H1 (cell line): ENCODE measurements at regions not wholly inside any gene's neighbourhood (a gene's known extent, or its start where the extent isn't known, plus 50 kb on each side); places are given as distances from the start of the nearest gene placed in this dataset.

Experiments
- CTCF ChIA-PET: fragments of 300-600 bp; sonication (Branson Sonifier 250); formaldehyde crosslinking; loops from one replicate; lab custom pipeline; 2021; ENCODE audit not compliant: partially characterized antibody; lab: Charles Lee
- POLR2A ChIA-PET: fragments of 300-600 bp; sonication (Branson Sonifier 250); formaldehyde crosslinking; loops from one replicate; lab custom pipeline; 2021; ENCODE audit warnings: inconsistent platforms; ENCODE audit not compliant: partially characterized antibody; lab: Charles Lee
- DNase-seq, 2 experiments: peaks; one replicate each; pipeline versions ENCODE4 v3.0.0 to v3.0.0-alpha.2; 2010 to 2022; ENCODE audit warnings: low spot score in 2 of 2, low read depth in 1 of 2, mixed read lengths in 1 of 2
- FAIRE-seq: peaks from 2 replicates; lab custom pipeline; 2011; peaks lifted over from hg19 to GRCh38; lab: Jason Lieb, UNC
- H2AFZ ChIP-seq: 2 replicates; pipeline ENCODE4 v1.8.1; 2012; ENCODE audit warnings: low read length, inconsistent platforms
- H2AK5ac ChIP-seq: 2 replicates; pipeline ENCODE4 v1.6.1; 2013; ENCODE audit warnings: low read depth, low read length
- H2BK120ac ChIP-seq: replicated peaks from 2 replicates; pipeline ENCODE3; 2013; ENCODE audit warnings: low read depth, low read length, inconsistent platforms
- H2BK12ac ChIP-seq: 2 replicates; pipeline ENCODE4 v1.6.1; 2013; ENCODE audit warnings: low read depth, low read length
- H2BK15ac ChIP-seq: 2 replicates; pipeline ENCODE4 v1.6.1; 2013; ENCODE audit warnings: low read length
- H2BK20ac ChIP-seq: 2 replicates; pipeline ENCODE4 v1.6.1; 2013; ENCODE audit warnings: low read length
- H2BK5ac ChIP-seq: 2 replicates; pipeline ENCODE4 v1.6.1; 2013; ENCODE audit warnings: low read depth, low read length
- H3K14ac ChIP-seq: 2 replicates; pipeline ENCODE4 v1.6.1; 2013; ENCODE audit warnings: inconsistent platforms; ENCODE audit not compliant: insufficient read length
- H3K18ac ChIP-seq: 2 replicates; pipeline ENCODE4 v1.6.1; 2013; ENCODE audit warnings: low read length; ENCODE audit errors: extremely low read depth
- H3K23ac ChIP-seq: 2 replicates; pipeline ENCODE4 v1.6.1; 2013; ENCODE audit warnings: inconsistent platforms; ENCODE audit not compliant: insufficient read length
- H3K23me2 ChIP-seq: 2 replicates; pipeline ENCODE4 v1.6.1; 2013; ENCODE audit warnings: low read depth, low read length
- H3K27ac ChIP-seq: 2 replicates; pipeline ENCODE4 v1.6.1; 2011; ENCODE audit warnings: low read depth, low read length, inconsistent platforms
- H3K27me3 ChIP-seq, 4 experiments: replicated peaks in 1 of 4; 1 replicate in 1 of 4; 2 replicates in 3 of 4; pipeline versions ENCODE4 v1.6.1 to v1.8.1; 2011 to 2013; ENCODE audit warnings: low read length in 3 of 4, mild to moderate bottlenecking in 3 of 4, inconsistent platforms in 2 of 4, mixed read lengths in 2 of 4, moderate library complexity in 1 of 4; ENCODE audit not compliant: control insufficient read depth in 3 of 4, insufficient read depth in 3 of 4; ENCODE audit errors: extremely low read depth in 1 of 4
- H3K36me3 ChIP-seq, 4 experiments: 2 replicates each; pipeline versions ENCODE4 v1.6.1 to v1.8.1; 2011 to 2013; ENCODE audit warnings: mild to moderate bottlenecking in 4 of 4, low read length in 3 of 4, moderate library complexity in 2 of 4, control low read depth in 1 of 4, inconsistent platforms in 1 of 4; ENCODE audit not compliant: insufficient read depth in 4 of 4, control insufficient read depth in 2 of 4
- H3K4ac ChIP-seq: replicated peaks from 2 replicates; pipeline ENCODE3; 2013; ENCODE audit warnings: low read length, low read depth, mixed read lengths, inconsistent platforms; ENCODE audit not compliant: insufficient read length
- H3K4me1 ChIP-seq, 4 experiments: replicated peaks in 1 of 4; 1 replicate in 1 of 4; 2 replicates in 3 of 4; pipeline versions ENCODE4 v1.6.1 to v1.8.1; 2011 to 2013; ENCODE audit warnings: low read length in 3 of 4, inconsistent platforms in 2 of 4, mixed read lengths in 1 of 4; ENCODE audit not compliant: insufficient read depth in 4 of 4, control insufficient read depth in 3 of 4
- H3K4me2 ChIP-seq, 2 experiments: 2 replicates each; pipeline versions ENCODE4 v1.6.1 to v1.8.1; 2011 to 2013; ENCODE audit warnings: low read depth in 2 of 2, low read length in 2 of 2, control low read depth in 1 of 2, inconsistent platforms in 1 of 2, mild to moderate bottlenecking in 1 of 2; ENCODE audit not compliant: insufficient read depth in 1 of 2
- H3K4me3 ChIP-seq, 4 experiments: fragments of 200-600, 300-600 bp in 1 of 4; sonication (generic), shearing (Covaris generic), sonication (Bioruptor Twin) in 1 of 4; 2 replicates each; pipeline versions ENCODE4 v1.5.1 to v1.8.1; 2011 to 2016; ENCODE audit warnings: low read length in 4 of 4, low read depth in 3 of 4, control low read depth in 2 of 4, inconsistent platforms in 2 of 4, mild to moderate bottlenecking in 2 of 4, mixed read lengths in 1 of 4, moderate library complexity in 1 of 4; ENCODE audit not compliant: insufficient read depth in 2 of 4; ENCODE audit errors: extremely low read depth in 1 of 4
- H3K56ac ChIP-seq: replicated peaks from 2 replicates; pipeline ENCODE3; 2013; ENCODE audit warnings: low read depth, mild to moderate bottlenecking, mixed read lengths, low read length, inconsistent platforms; ENCODE audit not compliant: insufficient read length
- H3K79me1 ChIP-seq: 2 replicates; pipeline ENCODE4 v1.6.1; 2013; ENCODE audit warnings: low read depth, low read length, control low read depth
- H3K79me2 ChIP-seq, 2 experiments: 2 replicates each; pipeline versions ENCODE4 v1.6.1 to v1.8.1; 2012 to 2013; ENCODE audit warnings: low read length in 2 of 2, mild to moderate bottlenecking in 2 of 2, inconsistent platforms in 1 of 2; ENCODE audit not compliant: insufficient read depth in 2 of 2, control insufficient read depth in 1 of 2
- H3K9ac ChIP-seq, 4 experiments: replicated peaks in 1 of 4; 1 replicate in 1 of 4; 2 replicates in 3 of 4; pipeline versions ENCODE4 v1.6.1 to v1.8.1; 2011 to 2013; ENCODE audit warnings: low read depth in 3 of 4, low read length in 3 of 4, control low read depth in 2 of 4, mild to moderate bottlenecking in 2 of 4, moderate library complexity in 2 of 4, inconsistent platforms in 1 of 4; ENCODE audit errors: extremely low read depth in 1 of 4
- H3K9me3 ChIP-seq, 2 experiments: 2 replicates each; pipeline versions ENCODE4 v1.6.1 to v1.8.1; 2012 to 2013; ENCODE audit warnings: mild to moderate bottlenecking in 2 of 2, moderate library complexity in 2 of 2, control low read depth in 1 of 2, inconsistent platforms in 1 of 2, low read depth in 1 of 2, low read length in 1 of 2, mixed read lengths in 1 of 2; ENCODE audit not compliant: insufficient read depth in 2 of 2
- H4K20me1 ChIP-seq, 2 experiments: replicated peaks in 1 of 2; 2 replicates each; pipeline versions ENCODE3 to v1.8.1; 2011 to 2013; ENCODE audit warnings: inconsistent platforms in 2 of 2, low read length in 2 of 2, mild to moderate bottlenecking in 1 of 2; ENCODE audit not compliant: insufficient read depth in 2 of 2, control insufficient read depth in 1 of 2
- H4K5ac ChIP-seq: 2 replicates; pipeline ENCODE4 v1.6.1; 2013; ENCODE audit warnings: low read length, low read depth, mixed read lengths, inconsistent platforms; ENCODE audit not compliant: insufficient read length
- H4K8ac ChIP-seq: 2 replicates; pipeline ENCODE4 v1.8.0; 2013; ENCODE audit warnings: mild to moderate bottlenecking, moderate library complexity, low read length, inconsistent platforms; ENCODE audit not compliant: insufficient read depth; ENCODE audit errors: extremely low read depth
- H4K91ac ChIP-seq: replicated peaks from 2 replicates; pipeline ENCODE3; 2013; ENCODE audit warnings: low read length, mixed read lengths, inconsistent platforms; ENCODE audit not compliant: insufficient read length
- CBX8 ChIP-seq: fragments of 300-800, 300-1000 bp; sonication (generic); IDR thresholded peaks from 2 replicates; pipeline ENCODE4 v1.7.1; 2016; ENCODE audit warnings: low read depth, low read length, borderline replicate concordance
- CTBP2 ChIP-seq: IDR thresholded peaks from 2 replicates; pipeline ENCODE4 v1.7.0; 2011; ENCODE audit warnings: borderline replicate concordance, mild to moderate bottlenecking, moderate library complexity, mixed read lengths, low read length; ENCODE audit not compliant: insufficient read depth, insufficient read length
- EGR1 ChIP-seq: IDR thresholded peaks from 2 replicates; pipeline ENCODE4 v1.6.1; 2011; ENCODE audit warnings: low read depth, low read length, borderline replicate concordance
- KDM4A ChIP-seq: IDR thresholded peaks from one replicate; pipeline ENCODE4 v1.7.1; 2012; ENCODE audit warnings: low read depth, mild to moderate bottlenecking, moderate library complexity, low read length, inconsistent platforms; ENCODE audit not compliant: severe bottlenecking
- POLR2A ChIP-seq, 2 experiments: IDR thresholded peaks; 1 replicate in 1 of 2; 2 replicates in 1 of 2; pipeline ENCODE4 v1.6.1; 2011; ENCODE audit warnings: low read depth in 2 of 2, low read length in 2 of 2, mild to moderate bottlenecking in 2 of 2; ENCODE audit errors: control extremely low read depth in 1 of 2
- POU5F1 ChIP-seq: IDR thresholded peaks from 2 replicates; pipeline ENCODE4 v1.6.1; 2011; ENCODE audit warnings: low read depth, mild to moderate bottlenecking, low read length, moderate library complexity
- RAD21 ChIP-seq, 2 experiments: IDR thresholded peaks in 1 of 2; conservative IDR thresholded peaks in 1 of 2; 2 replicates each; pipeline ENCODE4 v1.6.1; 2011; ENCODE audit warnings: low read depth in 2 of 2, low read length in 2 of 2, improper control_type of control experiment in 1 of 2, inconsistent platforms in 1 of 2, mild to moderate bottlenecking in 1 of 2, moderate library complexity in 1 of 2
- RXRA ChIP-seq: IDR thresholded peaks from 2 replicates; pipeline ENCODE4 v1.6.1; 2011; ENCODE audit warnings: low read depth, mild to moderate bottlenecking, low read length, moderate library complexity; ENCODE audit not compliant: insufficient read depth
- SIRT6 ChIP-seq: IDR thresholded peaks from one replicate; pipeline ENCODE4 v1.7.1; 2012; ENCODE audit warnings: low read length, inconsistent platforms
- ZNF274 ChIP-seq: IDR thresholded peaks from 2 replicates; pipeline ENCODE4 v1.7.0; 2012; ENCODE audit warnings: low read length, borderline replicate concordance; ENCODE audit errors: extremely low read depth
- TF ChIP-seq, protein P1 (sequence below): IDR thresholded peaks from 2 replicates; pipeline ENCODE4 v1.6.1; 2011; ENCODE audit warnings: low read depth, mild to moderate bottlenecking, low read length; ENCODE audit not compliant: insufficient read depth

DNA sequence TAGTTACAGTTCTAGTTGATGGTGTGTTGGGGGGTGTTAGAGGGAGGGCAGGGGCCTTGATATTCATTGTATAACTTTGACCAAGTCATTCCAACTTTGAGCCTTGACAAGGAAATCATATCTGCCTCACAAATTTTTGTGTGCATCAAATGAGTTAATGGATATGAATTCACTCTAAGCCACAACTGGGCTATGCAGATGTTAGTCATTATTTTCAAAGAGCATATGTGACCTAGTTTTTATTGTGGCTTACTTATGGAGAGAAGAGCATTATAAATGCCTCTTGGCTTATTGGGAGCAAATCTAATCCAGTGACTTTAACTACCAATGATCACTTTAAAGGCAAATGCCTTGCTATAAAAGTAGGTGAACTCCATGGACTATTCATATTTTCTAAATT is 250.2 kb downstream of the LPIN1 start (continued):
- TF ChIP-seq RAD21 (IDR thresholded peaks at IDR 0.05 in 1 of 2, conservative IDR thresholded peaks at IDR 0.05 in 1 of 2; ENCODE audit: low read depth in 2 of 2, low read length in 2 of 2) = no peak

DNA sequence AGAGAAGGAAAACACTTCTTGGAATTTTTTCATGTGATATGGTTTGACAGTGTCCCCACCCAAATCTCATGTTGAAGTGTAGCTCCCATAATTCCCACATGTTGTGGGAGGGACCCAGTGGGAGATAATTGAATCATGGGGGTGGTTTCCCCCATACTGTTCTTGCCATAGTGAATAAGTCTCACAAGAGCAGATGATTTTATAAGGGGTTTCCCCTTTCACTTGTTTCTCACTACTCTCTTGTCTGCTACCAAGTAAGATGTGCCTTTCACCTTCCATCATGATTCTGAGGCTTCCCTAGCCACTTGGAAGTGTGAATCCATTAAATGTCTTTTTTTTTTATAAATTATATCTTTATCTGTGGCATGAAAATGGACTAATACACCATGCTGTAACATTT is 250.7 kb downstream of the LPIN1 start:
- Histone ChIP-seq H4K8ac (no peak overlapping the region), H2BK12ac (no peak overlapping the region), H4K91ac (no peak overlapping the region), H3K4me3 (no peak overlapping the region), H2BK20ac (no peak overlapping the region), H3K9ac (no peak overlapping the region), H3K9me3 (peaks cover 0 to 5% of the 10 kb centered on the region in 2 experiments; a peak in 1 of 4 replicates), H3K23ac (no peak overlapping the region), H3K4me2 (no peak overlapping the region), H3K27ac (no peak overlapping the region), H3K79me2 (no peaks in the 10 kb centered on the region), H4K20me1 (no peaks in the 10 kb centered on the region), H3K4me1 (no peaks in the 10 kb centered on the region), H3K4ac (no peak overlapping the region), H2AK5ac (no peak overlapping the region), H3K23me2 (no peaks in the 10 kb centered on the region; the same call in 1 of the 2 replicates), H3K18ac (no peak overlapping the region), H2BK5ac (no peak overlapping the region), H3K27me3 (peaks cover 0 to 1% (median 0%) of the 10 kb centered on the region in 4 experiments; a peak in 1 of 7 replicates), H2BK120ac (no peak overlapping the region), H2BK15ac (no peak overlapping the region), H3K36me3 (no peaks in the 10 kb centered on the region), H3K56ac (no peak overlapping the region), H4K5ac (no peak overlapping the region), H3K14ac (no peak overlapping the region), H2AFZ (no peak overlapping the region), H3K79me1 (no peaks in the 10 kb centered on the region)
- DNase-seq = no peak
- no peak for FAIRE-seq
- CTCF ChIA-PET = no interaction called here
- POLR2A ChIA-PET = no interaction called here
- TF ChIP-seq SIRT6 = no peak
- no peak for TF ChIP-seq ZNF274
- TF ChIP-seq, protein P1, sequence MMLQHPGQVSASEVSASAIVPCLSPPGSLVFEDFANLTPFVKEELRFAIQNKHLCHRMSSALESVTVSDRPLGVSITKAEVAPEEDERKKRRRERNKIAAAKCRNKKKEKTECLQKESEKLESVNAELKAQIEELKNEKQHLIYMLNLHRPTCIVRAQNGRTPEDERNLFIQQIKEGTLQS = no peak
- no peak for TF ChIP-seq POU5F1
- TF ChIP-seq CBX8 = no peak
- TF ChIP-seq CTBP2 = no peak
- no peak for TF ChIP-seq KDM4A
- TF ChIP-seq EGR1 = no peak
- no peak for TF ChIP-seq RXRA
- TF ChIP-seq POLR2A (IDR thresholded peaks at IDR 0.05; ENCODE audit: control extremely low read depth in 1 of 2, low read depth in 2 of 2, low read length in 2 of 2) = no peak
